HEK293 (cell line): ENCODE measurements at regions not wholly inside any gene's neighbourhood (a gene's known extent, or its start where the extent isn't known, plus 50 kb on each side); places are given as distances from the start of the nearest gene placed in this dataset.

ENCODE experiments used
- CTCF ChIA-PET: fragments of 350-600 bp; formaldehyde crosslinking; extraction: SDS; loops from one replicate; lab custom pipeline; 2021; ENCODE audit warnings: antibody characterized with exemption; lab: Yijun Ruan, JAX
- POLR2A ChIA-PET: fragments of 300-600 bp; formaldehyde crosslinking; extraction: SDS; loops from one replicate; lab custom pipeline; 2020; ENCODE audit warnings: antibody characterized with exemption, inconsistent platforms; lab: Yijun Ruan, JAX
- H3K27ac ChIP-seq: fragments of 200-500 bp; sonication (Bioruptor generic); 2 replicates; pipeline ENCODE4 v1.5.1; 2014; ENCODE audit warnings: low read depth, low read length, control low read depth, inconsistent platforms; ENCODE audit errors: extremely low read depth
- H3K36me3 ChIP-seq, 2 experiments: fragments of 200-500 bp in 1 of 2; sonication (Bioruptor generic) in 1 of 2; 1 replicate in 1 of 2; 2 replicates in 1 of 2; pipeline ENCODE4 v1.5.1; 2014 to 2017; ENCODE audit warnings: inconsistent platforms in 2 of 2, low read length in 2 of 2; ENCODE audit not compliant: control insufficient read depth in 2 of 2, insufficient read depth in 1 of 2
- H3K4me1 ChIP-seq: fragments of 200-500 bp; sonication (Bioruptor generic); 2 replicates; pipeline ENCODE4 v1.5.1; 2014; ENCODE audit warnings: mild to moderate bottlenecking, low read length, inconsistent platforms; ENCODE audit not compliant: control insufficient read depth, insufficient read depth
- H3K4me3 ChIP-seq: 2 replicates; pipeline ENCODE4 v1.5.1; 2011; ENCODE audit warnings: low read depth, mild to moderate bottlenecking, control low read depth, low read length, moderate library complexity
- H3K9me3 ChIP-seq: fragments of 200-500 bp; sonication (Bioruptor generic); 2 replicates; pipeline ENCODE4 v1.5.1; 2014; ENCODE audit warnings: low read depth, low read length, inconsistent platforms; ENCODE audit not compliant: control insufficient read depth, insufficient read depth
- RBAK ChIP-seq: fragments of 450-650 bp; formaldehyde crosslinking; IDR thresholded peaks from 2 replicates; pipeline ENCODE4 v1.5.1; 2016; ENCODE audit warnings: missing biosample characterization, missing genetic modification characterization
- SP2 ChIP-seq: fragments of 450-650 bp; formaldehyde crosslinking; IDR thresholded peaks from 2 replicates; pipeline ENCODE4 v1.5.1; 2016; ENCODE audit warnings: missing biosample characterization, missing genetic modification characterization
- ZBTB11 ChIP-seq: fragments of 450-650 bp; formaldehyde crosslinking; conservative IDR thresholded peaks from 2 replicates; pipeline ENCODE4 v1.5.1; 2016; ENCODE audit warnings: low read depth, missing biosample characterization, missing genetic modification characterization
- ZFP37 ChIP-seq: fragments of 450-650 bp; formaldehyde crosslinking; IDR thresholded peaks from 2 replicates; pipeline ENCODE4 v1.5.1; 2016; ENCODE audit warnings: missing biosample characterization, missing genetic modification characterization
- ZFP41 ChIP-seq: fragments of 450-650 bp; formaldehyde crosslinking; IDR thresholded peaks from 2 replicates; pipeline ENCODE4 v1.5.1; 2016; ENCODE audit warnings: missing biosample characterization, missing genetic modification characterization, borderline replicate concordance
- ZNF112 ChIP-seq: fragments of 450-650 bp; formaldehyde crosslinking; IDR thresholded peaks from 2 replicates; pipeline ENCODE4 v1.5.0; 2017; ENCODE audit warnings: missing biosample characterization, missing genetic modification characterization
- ZNF19 ChIP-seq: fragments of 450-650 bp; formaldehyde crosslinking; IDR thresholded peaks from 2 replicates; pipeline ENCODE4; 2016; ENCODE audit warnings: missing biosample characterization, missing genetic modification characterization, low read depth
- ZNF221 ChIP-seq: fragments of 450-650 bp; formaldehyde crosslinking; IDR thresholded peaks from 2 replicates; pipeline ENCODE4 v1.5.1; 2017; ENCODE audit warnings: missing biosample characterization, missing genetic modification characterization, borderline replicate concordance
- ZNF37A ChIP-seq: fragments of 450-650 bp; IDR thresholded peaks from 2 replicates; pipeline ENCODE4 v1.5.1; 2018; ENCODE audit warnings: missing biosample characterization, missing genetic modification characterization
- ZNF416 ChIP-seq: fragments of 450-650 bp; formaldehyde crosslinking; IDR thresholded peaks from 2 replicates; pipeline ENCODE4 v1.5.1; 2016; ENCODE audit warnings: missing biosample characterization, missing genetic modification characterization
- ZNF433 ChIP-seq: fragments of 450-650 bp; formaldehyde crosslinking; IDR thresholded peaks from 2 replicates; pipeline ENCODE4 v1.5.1; 2016; ENCODE audit warnings: missing biosample characterization, missing genetic modification characterization, low read depth
- ZNF510 ChIP-seq: fragments of 450-650 bp; formaldehyde crosslinking; IDR thresholded peaks from 2 replicates; pipeline ENCODE4 v1.5.1; 2018; ENCODE audit warnings: mild to moderate bottlenecking, missing genetic modification characterization, missing biosample characterization; ENCODE audit not compliant: insufficient replicate concordance
- ZNF514 ChIP-seq: fragments of 450-650 bp; formaldehyde crosslinking; IDR thresholded peaks from 2 replicates; pipeline ENCODE4 v1.5.1; 2016; ENCODE audit warnings: missing biosample characterization, missing genetic modification characterization
- ZNF664 ChIP-seq: fragments of 450-650 bp; formaldehyde crosslinking; IDR thresholded peaks from 2 replicates; pipeline ENCODE4 v1.5.1; 2016; ENCODE audit warnings: missing biosample characterization, missing genetic modification characterization
- ZNF677 ChIP-seq: fragments of 450-650 bp; IDR thresholded peaks from 2 replicates; pipeline ENCODE4 v1.5.0; 2018; ENCODE audit warnings: missing biosample characterization, mild to moderate bottlenecking, missing genetic modification characterization, moderate library complexity
- ZNF701 ChIP-seq: fragments of 450-650 bp; formaldehyde crosslinking; IDR thresholded peaks from 2 replicates; pipeline ENCODE4 v1.5.1; 2016; ENCODE audit warnings: missing biosample characterization, missing genetic modification characterization
- ZNF792 ChIP-seq: fragments of 450-650 bp; formaldehyde crosslinking; IDR thresholded peaks from 2 replicates; pipeline ENCODE4 v1.5.1; 2016; ENCODE audit warnings: missing biosample characterization, missing genetic modification characterization
- TF ChIP-seq, protein P1 (sequence below): fragments of 450-650 bp; formaldehyde crosslinking; IDR thresholded peaks from 2 replicates; pipeline ENCODE4 v1.5.1; 2016; ENCODE audit warnings: missing biosample characterization, missing genetic modification characterization, low read depth

DNA sequence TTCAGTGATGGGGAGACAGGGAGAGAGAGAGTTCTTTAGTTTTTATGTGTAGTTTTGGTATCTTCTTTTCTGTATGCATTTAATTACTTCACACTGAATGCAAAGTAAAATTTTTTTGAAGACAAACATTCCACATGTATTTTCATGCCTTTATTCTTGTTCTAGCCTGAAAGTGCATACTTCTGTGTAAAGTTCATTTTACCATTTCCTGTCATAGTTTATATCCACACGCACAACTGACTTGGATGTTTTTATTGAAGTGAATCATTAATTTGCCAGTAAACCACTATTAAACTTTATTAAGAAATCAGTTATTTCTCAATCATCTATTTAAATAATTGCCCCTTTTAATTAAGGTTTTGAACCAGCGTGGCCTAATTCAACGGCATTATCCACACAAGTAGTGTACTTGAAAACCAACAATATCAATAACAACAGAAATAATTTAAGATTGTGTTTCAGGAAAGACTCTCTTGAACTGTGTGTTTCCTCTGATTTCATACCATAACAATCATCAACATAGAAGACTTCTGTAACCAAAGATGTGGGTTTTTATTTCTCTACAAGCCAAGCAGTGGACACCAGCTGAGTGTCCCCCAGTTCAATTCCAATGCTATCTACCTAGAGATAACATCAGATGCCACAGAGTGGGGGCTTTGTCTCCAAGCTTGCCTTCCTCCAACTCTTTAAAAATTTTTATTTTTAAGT is 512.7 kb upstream of the JAG1 start (continued):
- no peak for TF ChIP-seq ZNF416
- TF ChIP-seq ZNF221 (tag by site-specific recombination) = no peak
- no peak for TF ChIP-seq ZNF677 (tag by site-specific recombination)
- TF ChIP-seq ZFP41 (tag by site-specific recombination) = no peak
- TF ChIP-seq ZNF112 (tag by site-specific recombination) = no peak
- no peak for TF ChIP-seq ZBTB11 (tag by site-specific recombination)
- no peak for TF ChIP-seq ZNF514 (tag by site-specific recombination)
- no peak for TF ChIP-seq ZNF701 (tag by site-specific recombination)
- no peak for TF ChIP-seq RBAK (tag by site-specific recombination)
- TF ChIP-seq ZNF19 (tag by site-specific recombination) = no peak
- TF ChIP-seq ZNF792 (tag by site-specific recombination) = no peak
- TF ChIP-seq ZNF664 (tag by site-specific recombination) = no peak
- no peak for TF ChIP-seq ZNF37A (tag by site-specific recombination)
- TF ChIP-seq, protein P1, sequence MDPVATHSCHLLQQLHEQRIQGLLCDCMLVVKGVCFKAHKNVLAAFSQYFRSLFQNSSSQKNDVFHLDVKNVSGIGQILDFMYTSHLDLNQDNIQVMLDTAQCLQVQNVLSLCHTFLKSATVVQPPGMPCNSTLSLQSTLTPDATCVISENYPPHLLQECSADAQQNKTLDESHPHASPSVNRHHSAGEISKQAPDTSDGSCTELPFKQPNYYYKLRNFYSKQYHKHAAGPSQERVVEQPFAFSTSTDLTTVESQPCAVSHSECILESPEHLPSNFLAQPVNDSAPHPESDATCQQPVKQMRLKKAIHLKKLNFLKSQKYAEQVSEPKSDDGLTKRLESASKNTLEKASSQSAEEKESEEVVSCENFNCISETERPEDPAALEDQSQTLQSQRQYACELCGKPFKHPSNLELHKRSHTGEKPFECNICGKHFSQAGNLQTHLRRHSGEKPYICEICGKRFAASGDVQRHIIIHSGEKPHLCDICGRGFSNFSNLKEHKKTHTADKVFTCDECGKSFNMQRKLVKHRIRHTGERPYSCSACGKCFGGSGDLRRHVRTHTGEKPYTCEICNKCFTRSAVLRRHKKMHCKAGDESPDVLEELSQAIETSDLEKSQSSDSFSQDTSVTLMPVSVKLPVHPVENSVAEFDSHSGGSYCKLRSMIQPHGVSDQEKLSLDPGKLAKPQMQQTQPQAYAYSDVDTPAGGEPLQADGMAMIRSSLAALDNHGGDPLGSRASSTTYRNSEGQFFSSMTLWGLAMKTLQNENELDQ = no peak
- TF ChIP-seq, all 188 proteins: peak for 0

DNA sequence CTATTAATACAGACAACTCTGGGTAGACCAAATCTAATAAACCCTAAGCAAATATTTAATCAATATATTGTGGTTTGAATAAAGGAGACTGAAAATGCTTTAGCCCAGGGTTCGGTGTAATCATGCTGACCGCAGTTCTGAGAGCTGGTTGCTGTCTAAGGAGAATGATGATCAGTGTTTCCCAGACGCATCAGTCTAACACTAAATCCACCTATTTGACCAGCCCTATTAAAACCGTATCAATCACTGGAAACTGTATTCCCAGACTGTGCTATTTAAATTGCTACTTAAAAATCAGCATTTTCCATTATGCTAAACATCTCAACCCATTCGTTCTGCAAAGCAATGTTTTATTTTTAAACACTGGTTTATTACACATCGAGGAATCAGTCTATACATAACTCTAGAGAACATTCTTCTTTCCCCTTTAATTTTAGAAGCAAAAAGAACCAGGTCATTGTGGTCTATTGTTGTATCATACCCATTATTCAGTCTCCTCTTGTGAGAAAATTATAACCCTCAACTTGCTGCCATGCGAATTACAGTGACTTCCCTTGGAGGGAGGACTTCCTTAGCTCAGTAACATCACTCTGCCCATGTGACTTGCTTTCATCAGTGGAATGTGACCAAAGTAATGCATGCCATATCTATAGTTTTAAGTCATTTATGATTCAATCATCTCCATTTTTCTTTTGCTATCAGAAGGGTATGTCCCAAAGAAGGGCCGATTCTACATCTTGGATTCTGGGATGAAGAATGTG is 515.2 kb upstream of the JAG1 start:
- ChIA-PET CTCF (interaction anchor here (1.8 kb wide), 1 partner anchor 16 kb away, joined by 4 read pairs; no protein-coding TSS in a partner anchor), POLR2A (no interaction called here)
- TF ChIP-seq ZFP37 (no peak), ZNF221 (tag by site-specific recombination) (no peak), ZNF510 (tag by site-specific recombination) (no peak), SP2 (no peak), ZNF433 (tag by site-specific recombination) (no peak)
- H3K4me3 ChIP-seq = no peak overlapping the region
- H3K9me3 ChIP-seq = no peaks in the 10 kb centered on the region
- no peaks in the 10 kb centered on the region for H3K4me1 ChIP-seq
- no peak overlapping the region for H3K27ac ChIP-seq
- H3K36me3 ChIP-seq = no peaks in the 10 kb centered on the region
